ENCODE measurements at regions not wholly inside any gene's neighbourhood (a gene's known extent, or its start where the extent isn't known, plus 50 kb on each side); places are given as distances from the start of the nearest gene placed in this dataset.

- no peak for TF ChIP-seq CTCF (IDR thresholded peaks at IDR 0.05)
- TF ChIP-seq POLR2A (IDR thresholded peaks at IDR 0.05): no peak
Observed at GRCh38 chr16:85992359-85992758, 93.4 kb downstream of the IRF8 start.

Measured in sigmoid colon (tissue), 3 donors.